Gastrocnemius medialis (tissue), 4 donors: ENCODE measurements at regions not wholly inside any gene's neighbourhood (a gene's known extent, or its start where the extent isn't known, plus 50 kb on each side); places are given as distances from the start of the nearest gene placed in this dataset.

Experiments
- ATAC-seq, 2 donors: fragments of 150-250 bp; one replicate each; pipeline ENCODE4 v1.9.1; 2016
- DNase-seq, 2 donors: peaks; one replicate each; pipeline ENCODE4 v3.0.0-alpha.2; 2019
- H3K27ac ChIP-seq, 4 donors: fragments of 200-600 bp; sonication (generic); 1 replicate in 1 of 4; 2 replicates in 3 of 4; pipeline ENCODE4 v1.5.1; 2016 to 2018; ENCODE audit warnings: mild to moderate bottlenecking in 2 of 4, moderate library complexity in 1 of 4
- H3K27me3 ChIP-seq, 3 donors: fragments of 200-600 bp; sonication (generic) in 2 of 3; 1 replicate in 1 of 3; 2 replicates in 2 of 3; pipeline versions ENCODE4 v1.5.1 to v1.6.0; 2016 to 2019; ENCODE audit warnings: mild to moderate bottlenecking in 1 of 3, moderate library complexity in 1 of 3
- H3K36me3 ChIP-seq, 2 donors: fragments of 200-600 bp; sonication (generic) in 1 of 2; one replicate each; pipeline ENCODE4 v1.5.1; 2017 to 2018
- H3K4me1 ChIP-seq, 2 donors: fragments of 200-600 bp; sonication (generic) in 1 of 2; one replicate each; pipeline ENCODE4 v1.5.1; 2016 to 2017; ENCODE audit warnings: mild to moderate bottlenecking in 2 of 2
- H3K4me3 ChIP-seq, 4 donors: fragments of 200-600 bp; sonication (generic) in 3 of 4; 1 replicate in 1 of 4; 2 replicates in 3 of 4; pipeline ENCODE4 v1.5.1; 2016 to 2019; ENCODE audit warnings: mild to moderate bottlenecking in 2 of 4
- H3K9me3 ChIP-seq, 3 donors: fragments of 200-600 bp; sonication (generic) in 2 of 3; 1 replicate in 1 of 3; 2 replicates in 2 of 3; pipeline ENCODE4 v1.5.1; 2016 to 2019
- CTCF ChIP-seq, 5 experiments: fragments of 450-650 bp in 3 of 5; fragments of 200-600 bp in 2 of 5; sonication (generic) in 2 of 5; IDR thresholded peaks in 4 of 5; conservative IDR thresholded peaks in 1 of 5; 1 replicate in 4 of 5; 2 replicates in 1 of 5; pipeline ENCODE4 v1.5.1; 2016 to 2019; ENCODE audit warnings: antibody characterized with exemption in 5 of 5, mild to moderate bottlenecking in 3 of 5, moderate library complexity in 3 of 5
- POLR2A ChIP-seq, 2 donors: fragments of 450-650 bp; IDR thresholded peaks; one replicate each; pipeline ENCODE4 v1.6.1; 2017; ENCODE audit warnings: antibody characterized with exemption in 2 of 2, mild to moderate bottlenecking in 2 of 2, moderate library complexity in 2 of 2
- in situ Hi-C, 4 donors: fragments of 200-750 bp; cut with MboI; loops; one replicate each; pipeline versions ENCODE4 v1.15.0 to v1.8.0; 2017; ENCODE audit warnings: low sequenced_read_pairs in 4 of 4
- intact Hi-C: fragments of 100-400 bp; cut with DNase I; formaldehyde crosslinking; loops from one replicate; pipeline ENCODE4 v1.15.1; 2023; ENCODE audit warnings: low total_unique reads

GRCh38 chr5:145558288-145558687 is 276.9 kb downstream of the PRELID2 start:
- H3K4me1 ChIP-seq, result no peaks in the 10 kb centered on the region
- no peaks in the 10 kb centered on the region for H3K9me3 ChIP-seq
- DNase-seq (no peak), ATAC-seq (no peak)
- TF ChIP-seq CTCF (IDR thresholded peaks at IDR 0.05 in 4 of 5, conservative IDR thresholded peaks at IDR 0.05 in 1 of 5) (no peak), POLR2A (IDR thresholded peaks at IDR 0.05) (no peak)
- no peak overlapping the region for H3K4me3 ChIP-seq
- no peaks in the 10 kb centered on the region for H3K36me3 ChIP-seq
- intact Hi-C loops (no loop called here), in situ Hi-C loops (no loop called here)
- no peaks in the 10 kb centered on the region for H3K27me3 ChIP-seq
- H3K27ac ChIP-seq, result no peak overlapping the region

GRCh38 chr5:145557345-145557744 is 277.8 kb downstream of the PRELID2 start:
- intact Hi-C loops, result no loop called here

GRCh38 chr5:145554399-145554798 is 280.7 kb downstream of the PRELID2 start:
- no peak for DNase-seq
- no peak overlapping the region for H3K4me3 ChIP-seq
- TF ChIP-seq POLR2A (IDR thresholded peaks at IDR 0.05), result no peak
- no peak for TF ChIP-seq CTCF (IDR thresholded peaks at IDR 0.05 in 4 of 5, conservative IDR thresholded peaks at IDR 0.05 in 1 of 5)
- no peak for ATAC-seq
- H3K27me3 ChIP-seq, result no peaks in the 10 kb centered on the region
- no peaks in the 10 kb centered on the region for H3K4me1 ChIP-seq
- H3K27ac ChIP-seq, result no peak overlapping the region
- H3K36me3 ChIP-seq, result no peaks in the 10 kb centered on the region
- H3K9me3 ChIP-seq, result no peaks in the 10 kb centered on the region
- intact Hi-C loops, result no loop called here
- in situ Hi-C loops, result no loop called here

More at GRCh38 chr5:145557345-145557744, 277.8 kb downstream of the PRELID2 start:
- Histone ChIP-seq H3K36me3 (no peaks in the 10 kb centered on the region), H3K4me1 (no peaks in the 10 kb centered on the region), H3K27ac (no peak overlapping the region), H3K27me3 (no peaks in the 10 kb centered on the region), H3K4me3 (no peak overlapping the region), H3K9me3 (no peaks in the 10 kb centered on the region)
- no peak for DNase-seq
- ATAC-seq, result no peak
- TF ChIP-seq CTCF (IDR thresholded peaks at IDR 0.05 in 4 of 5, conservative IDR thresholded peaks at IDR 0.05 in 1 of 5), result no peak
- TF ChIP-seq POLR2A (IDR thresholded peaks at IDR 0.05), result no peak
- in situ Hi-C loops, result no loop called here

GRCh38 chr5:145553177-145553576 is 282.0 kb downstream of the PRELID2 start:
- DNase-seq, result no peak
- no peak for ATAC-seq
- intact Hi-C loops, result no loop called here
- H3K27me3 ChIP-seq, result no peaks in the 10 kb centered on the region
- in situ Hi-C loops, result no loop called here
- no peak overlapping the region for H3K27ac ChIP-seq
- TF ChIP-seq POLR2A (IDR thresholded peaks at IDR 0.05), result no peak
- no peak for TF ChIP-seq CTCF (IDR thresholded peaks at IDR 0.05 in 4 of 5, conservative IDR thresholded peaks at IDR 0.05 in 1 of 5)
- H3K4me1 ChIP-seq, result no peaks in the 10 kb centered on the region
- no peaks in the 10 kb centered on the region for H3K9me3 ChIP-seq
- H3K4me3 ChIP-seq, result no peak overlapping the region
- H3K36me3 ChIP-seq, result no peaks in the 10 kb centered on the region

- in situ Hi-C loops (no loop called here), intact Hi-C loops (no loop called here)
- no peak for TF ChIP-seq POLR2A (IDR thresholded peaks at IDR 0.05)
- no peak for TF ChIP-seq CTCF (IDR thresholded peaks at IDR 0.05 in 4 of 5, conservative IDR thresholded peaks at IDR 0.05 in 1 of 5)
- H3K4me3 ChIP-seq, result no peak overlapping the region
- no peaks in the 10 kb centered on the region for H3K9me3 ChIP-seq
- DNase-seq, result no peak
- H3K27me3 ChIP-seq, result no peaks in the 10 kb centered on the region
- H3K36me3 ChIP-seq, result no peaks in the 10 kb centered on the region
- H3K27ac ChIP-seq, result no peak overlapping the region
- no peaks in the 10 kb centered on the region for H3K4me1 ChIP-seq
- ATAC-seq, result no peak
Observed at GRCh38 chr5:145551714-145552113, 283.4 kb downstream of the PRELID2 start.
